Transverse colon (tissue), 4 donors: ENCODE measurements at regions not wholly inside any gene's neighbourhood (a gene's known extent, or its start where the extent isn't known, plus 50 kb on each side); places are given as distances from the start of the nearest gene placed in this dataset.

Experiments
- EP300 ChIP-seq: sonication (generic); formaldehyde crosslinking; IDR thresholded peaks from one replicate; pipeline ENCODE4 v1.6.1; 2017; ENCODE audit warnings: antibody characterized with exemption, low read depth
- POLR2A ChIP-seq: fragments of 450-650 bp; IDR thresholded peaks from one replicate; pipeline ENCODE4 v1.6.1; 2016; ENCODE audit warnings: antibody characterized with exemption, mild to moderate bottlenecking, moderate library complexity
- POLR2AphosphoS5 ChIP-seq, 3 donors: sonication (generic); formaldehyde crosslinking; IDR thresholded peaks; one replicate each; pipeline ENCODE4 v1.6.1; 2016; ENCODE audit warnings: antibody characterized with exemption in 3 of 3
- TF ChIP-seq, protein P1 (sequence below), 5 experiments: fragments of 200-600 bp in 3 of 5; fragments of 450-650 bp in 2 of 5; sonication (generic) in 3 of 5; IDR thresholded peaks; 1 replicate in 2 of 5; 2 replicates in 3 of 5; pipeline ENCODE4 v1.5.1; 2016 to 2017; ENCODE audit warnings: antibody characterized with exemption in 5 of 5, inconsistent platforms in 3 of 5, mild to moderate bottlenecking in 2 of 5, moderate library complexity in 1 of 5

DNA sequence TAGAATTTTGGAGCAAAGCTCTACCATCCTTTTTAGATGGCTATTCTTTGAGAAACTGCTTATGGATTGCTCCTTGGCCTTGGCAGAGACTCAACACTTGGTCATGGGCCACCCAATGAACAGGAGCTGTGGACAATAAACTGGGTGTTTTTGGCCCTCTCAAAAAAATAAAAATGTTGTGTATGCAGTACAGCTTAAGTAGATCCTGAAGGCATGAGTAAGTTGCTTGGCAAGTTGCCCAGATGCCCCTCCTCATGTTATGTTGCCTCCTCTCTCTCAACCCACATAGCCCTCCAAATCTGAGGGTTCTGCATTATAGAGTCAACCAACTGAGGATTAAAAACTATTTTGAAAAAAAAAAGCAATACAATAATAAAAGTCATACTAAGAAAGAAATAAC lies 124.9 kb downstream of the ATP23 start:
- TF ChIP-seq, protein P1, sequence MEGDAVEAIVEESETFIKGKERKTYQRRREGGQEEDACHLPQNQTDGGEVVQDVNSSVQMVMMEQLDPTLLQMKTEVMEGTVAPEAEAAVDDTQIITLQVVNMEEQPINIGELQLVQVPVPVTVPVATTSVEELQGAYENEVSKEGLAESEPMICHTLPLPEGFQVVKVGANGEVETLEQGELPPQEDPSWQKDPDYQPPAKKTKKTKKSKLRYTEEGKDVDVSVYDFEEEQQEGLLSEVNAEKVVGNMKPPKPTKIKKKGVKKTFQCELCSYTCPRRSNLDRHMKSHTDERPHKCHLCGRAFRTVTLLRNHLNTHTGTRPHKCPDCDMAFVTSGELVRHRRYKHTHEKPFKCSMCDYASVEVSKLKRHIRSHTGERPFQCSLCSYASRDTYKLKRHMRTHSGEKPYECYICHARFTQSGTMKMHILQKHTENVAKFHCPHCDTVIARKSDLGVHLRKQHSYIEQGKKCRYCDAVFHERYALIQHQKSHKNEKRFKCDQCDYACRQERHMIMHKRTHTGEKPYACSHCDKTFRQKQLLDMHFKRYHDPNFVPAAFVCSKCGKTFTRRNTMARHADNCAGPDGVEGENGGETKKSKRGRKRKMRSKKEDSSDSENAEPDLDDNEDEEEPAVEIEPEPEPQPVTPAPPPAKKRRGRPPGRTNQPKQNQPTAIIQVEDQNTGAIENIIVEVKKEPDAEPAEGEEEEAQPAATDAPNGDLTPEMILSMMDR (IDR thresholded peaks at IDR 0.05): no peak
- no peak for TF ChIP-seq EP300
- TF ChIP-seq POLR2A: no peak
- TF ChIP-seq POLR2AphosphoS5 (IDR thresholded peaks at IDR 0.05): no peak
